GM18873 (cell line): ENCODE measurements at regions not wholly inside any gene's neighbourhood (a gene's known extent, or its start where the extent isn't known, plus 50 kb on each side); places are given as distances from the start of the nearest gene placed in this dataset.

ENCODE experiments used
- ATAC-seq: cut with Tn5 transposase; IDR thresholded peaks from one replicate; pipeline ENCODE4 v1.9.1; 2021; ENCODE audit warnings: mild to moderate bottlenecking, moderate library complexity, moderate number of reproducible peaks; ENCODE audit not compliant: unreplicated experiment, low FRiP score

DNA sequence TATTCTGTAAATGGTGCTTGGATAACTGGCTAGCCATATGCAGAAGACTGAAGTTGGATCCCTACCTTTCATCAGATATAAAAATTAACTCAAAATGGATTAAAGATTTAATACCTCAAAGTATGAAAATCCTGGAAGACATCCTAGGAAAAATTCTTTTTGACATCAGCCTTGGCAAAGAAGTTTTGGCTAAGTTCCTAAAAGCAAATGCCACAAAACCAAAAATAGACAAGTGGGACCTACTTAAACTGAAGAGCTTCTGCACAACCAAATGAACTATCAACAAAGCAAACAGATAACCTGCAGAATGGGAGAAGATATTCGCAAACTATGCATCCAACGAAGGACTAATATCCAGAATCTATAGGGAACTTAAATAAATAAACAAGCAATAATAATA is 60.3 kb upstream of the RIPPLY2 start:
- ATAC-seq, result no peak

DNA sequence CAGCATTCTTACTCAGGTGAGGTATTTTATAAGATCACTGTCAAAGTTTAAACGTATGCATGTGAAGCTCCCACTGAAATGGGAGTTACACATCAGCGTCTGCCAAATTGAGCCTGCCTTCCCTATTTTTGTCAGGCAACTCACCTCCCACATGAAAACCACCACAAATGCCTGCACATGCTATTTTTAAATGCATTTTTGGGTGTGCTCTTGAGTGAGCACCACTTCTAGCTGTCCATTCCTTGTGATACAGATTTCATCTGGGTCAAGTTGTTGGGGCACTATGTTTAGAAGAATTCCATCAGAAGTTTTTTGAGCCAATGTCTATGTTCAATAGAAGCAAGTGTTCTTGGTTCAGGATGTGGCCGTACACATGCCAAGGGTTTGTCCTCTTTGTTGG is 71.7 kb upstream of the RIPPLY2 start:
- ATAC-seq, result no peak

DNA sequence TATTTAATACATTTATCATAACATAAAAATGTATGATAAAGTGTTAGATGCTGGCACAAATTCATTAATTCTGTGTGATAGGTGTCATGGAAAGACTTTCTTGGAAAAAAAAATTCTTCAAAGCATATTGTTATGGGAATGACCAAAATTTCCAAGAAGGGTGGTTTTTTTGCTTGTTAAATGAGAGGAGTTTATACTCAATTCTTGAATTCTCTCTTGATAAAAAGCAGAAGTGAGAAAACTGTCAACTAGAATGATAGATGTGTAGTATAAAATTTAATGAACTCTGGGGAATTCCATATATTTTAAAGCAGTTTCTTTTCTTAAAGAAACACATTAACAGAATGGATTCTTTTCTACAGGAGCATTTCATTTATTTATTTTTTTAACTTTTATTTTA is 62.0 kb upstream of the SNAP91 start:
- no peak for ATAC-seq

DNA sequence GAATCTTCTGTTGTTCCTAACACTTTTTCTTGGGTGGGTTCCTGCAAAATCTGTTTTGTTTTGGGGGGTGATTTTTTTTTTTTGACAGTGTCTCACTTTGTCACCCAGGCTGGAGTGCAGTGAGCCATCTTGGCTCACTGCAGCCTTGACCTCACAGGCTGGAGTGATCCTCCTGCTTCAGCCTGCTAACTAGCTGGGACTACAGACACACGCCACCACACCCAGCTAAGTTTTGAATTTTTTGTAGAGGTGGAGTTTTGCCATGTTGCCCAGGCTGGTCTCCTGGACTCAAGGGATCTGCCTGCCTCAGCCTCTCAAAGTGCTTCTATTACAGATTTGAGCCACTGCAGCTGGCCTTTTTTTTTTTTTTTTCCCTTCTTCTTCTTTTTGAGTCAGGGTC is 60.5 kb upstream of the SNAP91 start:
- no peak for ATAC-seq

DNA sequence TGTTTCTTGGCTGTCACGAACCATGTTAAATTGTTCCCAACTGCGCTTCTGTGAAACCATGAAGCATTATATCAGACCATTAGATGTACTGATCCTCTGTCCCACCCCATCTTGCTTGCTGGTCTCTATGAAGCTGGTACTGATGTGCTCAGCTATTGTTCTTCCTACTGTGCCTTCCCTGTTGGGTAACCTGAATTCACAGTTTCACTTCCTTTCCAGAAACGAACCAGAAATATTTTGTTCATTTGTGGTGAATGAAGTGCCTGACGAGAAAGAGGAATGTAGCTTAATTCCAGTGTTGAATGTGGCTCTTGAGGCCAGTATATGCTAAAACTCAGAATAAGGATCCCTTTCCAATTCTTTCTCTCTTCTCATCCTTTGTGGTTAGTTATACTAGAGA is 58.1 kb upstream of the SNAP91 start:
- ATAC-seq, result peak; percentile 64
